Kidney (tissue), 13 donors: ENCODE measurements at regions not wholly inside any gene's neighbourhood (a gene's known extent, or its start where the extent isn't known, plus 50 kb on each side); places are given as distances from the start of the nearest gene placed in this dataset.

Source experiments
- DNase-seq, 5 donors: peaks; one replicate each; pipeline ENCODE4 v3.0.0-alpha.2; 2013 to 2020
- FAIRE-seq: peaks from 2 replicates; lab custom pipeline; 2012; peaks lifted over from hg19 to GRCh38; lab: Jason Lieb, UNC
- H3K27ac ChIP-seq, 2 donors: one replicate each; pipeline ENCODE4 v1.7.0; 2013; ENCODE audit warnings: low read depth in 2 of 2, low read length in 2 of 2, inconsistent platforms in 1 of 2
- H3K27me3 ChIP-seq: one replicate; pipeline ENCODE4 v1.7.1; 2013; ENCODE audit warnings: low read length, inconsistent platforms; ENCODE audit not compliant: control insufficient read depth, insufficient read depth
- H3K36me3 ChIP-seq, 3 donors: one replicate each; pipeline versions ENCODE4 v1.7.0 to v1.7.1; 2013; ENCODE audit warnings: low read length in 3 of 3, control low read depth in 1 of 3, inconsistent platforms in 1 of 3; ENCODE audit not compliant: insufficient read depth in 3 of 3, control insufficient read depth in 2 of 3
- H3K4me1 ChIP-seq, 3 donors: one replicate each; pipeline versions ENCODE4 v1.7.0 to v1.7.1; 2013; ENCODE audit warnings: low read length in 3 of 3, inconsistent platforms in 1 of 3, low read depth in 1 of 3; ENCODE audit not compliant: control insufficient read depth in 2 of 3, insufficient read depth in 2 of 3
- H3K4me3 ChIP-seq, 3 donors: one replicate each; pipeline versions ENCODE4 v1.7.0 to v1.8.1; 2013; ENCODE audit warnings: low read length in 3 of 3, control low read depth in 1 of 3, inconsistent platforms in 1 of 3
- H3K9ac ChIP-seq, 3 donors: one replicate each; pipeline versions ENCODE4 v1.7.0 to v1.7.1; 2013; ENCODE audit warnings: low read length in 3 of 3, control low read depth in 1 of 3, inconsistent platforms in 1 of 3
- H3K9me3 ChIP-seq, 3 donors: one replicate each; pipeline versions ENCODE4 v1.7.0 to v1.7.1; 2013; ENCODE audit warnings: low read length in 3 of 3, control low read depth in 1 of 3, inconsistent platforms in 1 of 3; ENCODE audit not compliant: control insufficient read depth in 2 of 3, insufficient read depth in 1 of 3
- intact Hi-C: fragments of 100-400 bp; cut with DNase I; formaldehyde crosslinking; loops from one replicate; pipeline ENCODE4 v1.11.1; 2022
- TF ChIP-seq, protein P1 (sequence below): IDR thresholded peaks from 3 replicates; pipeline ENCODE4 v1.5.1; 2012; ENCODE audit warnings: mild to moderate bottlenecking, moderate library complexity, borderline replicate concordance; ENCODE audit not compliant: insufficient read depth; ENCODE audit errors: extremely low read depth
- donor health status: control.
- donor health status: control.
- donor health status: control.
- donor health status: control.
- donor health status: control.
- donor health status: DM: yes; HTN: yes; CAD: no.
- donor health status: Normal renal cell carcinoma (clear cell type).

DNA sequence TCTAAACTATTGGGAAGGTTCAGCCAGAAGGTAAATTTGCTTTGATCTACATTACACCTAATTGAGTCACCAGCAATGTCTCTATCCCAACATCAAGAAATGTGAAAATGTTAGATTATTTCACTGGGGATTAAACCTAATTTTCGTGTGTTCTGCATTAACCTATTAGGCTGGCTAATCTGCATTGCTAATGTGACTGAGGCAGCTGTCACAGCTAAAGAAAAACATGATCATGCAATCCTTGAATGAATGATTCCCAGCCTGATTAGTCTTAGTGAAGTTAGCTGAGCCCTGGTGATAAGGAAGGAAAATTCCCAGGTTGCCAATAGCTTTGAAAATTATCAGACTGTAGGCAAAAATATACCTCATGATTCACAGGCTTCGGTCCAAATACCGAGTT is 135.3 kb downstream of the LINC00237 start:
- H3K27ac ChIP-seq, result no peak overlapping the region
- no peak for FAIRE-seq
- intact Hi-C loops, result no loop called here
- H3K36me3 ChIP-seq, result no peaks in the 10 kb centered on the region
- H3K27me3 ChIP-seq, result no peaks in the 10 kb centered on the region
- no peaks in the 10 kb centered on the region for H3K9me3 ChIP-seq
- TF ChIP-seq, protein P1, sequence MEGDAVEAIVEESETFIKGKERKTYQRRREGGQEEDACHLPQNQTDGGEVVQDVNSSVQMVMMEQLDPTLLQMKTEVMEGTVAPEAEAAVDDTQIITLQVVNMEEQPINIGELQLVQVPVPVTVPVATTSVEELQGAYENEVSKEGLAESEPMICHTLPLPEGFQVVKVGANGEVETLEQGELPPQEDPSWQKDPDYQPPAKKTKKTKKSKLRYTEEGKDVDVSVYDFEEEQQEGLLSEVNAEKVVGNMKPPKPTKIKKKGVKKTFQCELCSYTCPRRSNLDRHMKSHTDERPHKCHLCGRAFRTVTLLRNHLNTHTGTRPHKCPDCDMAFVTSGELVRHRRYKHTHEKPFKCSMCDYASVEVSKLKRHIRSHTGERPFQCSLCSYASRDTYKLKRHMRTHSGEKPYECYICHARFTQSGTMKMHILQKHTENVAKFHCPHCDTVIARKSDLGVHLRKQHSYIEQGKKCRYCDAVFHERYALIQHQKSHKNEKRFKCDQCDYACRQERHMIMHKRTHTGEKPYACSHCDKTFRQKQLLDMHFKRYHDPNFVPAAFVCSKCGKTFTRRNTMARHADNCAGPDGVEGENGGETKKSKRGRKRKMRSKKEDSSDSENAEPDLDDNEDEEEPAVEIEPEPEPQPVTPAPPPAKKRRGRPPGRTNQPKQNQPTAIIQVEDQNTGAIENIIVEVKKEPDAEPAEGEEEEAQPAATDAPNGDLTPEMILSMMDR, result no peak
- no peak overlapping the region for H3K9ac ChIP-seq
- H3K4me3 ChIP-seq, result no peak overlapping the region
- no peak for DNase-seq
- H3K4me1 ChIP-seq, result no peaks in the 10 kb centered on the region

DNA sequence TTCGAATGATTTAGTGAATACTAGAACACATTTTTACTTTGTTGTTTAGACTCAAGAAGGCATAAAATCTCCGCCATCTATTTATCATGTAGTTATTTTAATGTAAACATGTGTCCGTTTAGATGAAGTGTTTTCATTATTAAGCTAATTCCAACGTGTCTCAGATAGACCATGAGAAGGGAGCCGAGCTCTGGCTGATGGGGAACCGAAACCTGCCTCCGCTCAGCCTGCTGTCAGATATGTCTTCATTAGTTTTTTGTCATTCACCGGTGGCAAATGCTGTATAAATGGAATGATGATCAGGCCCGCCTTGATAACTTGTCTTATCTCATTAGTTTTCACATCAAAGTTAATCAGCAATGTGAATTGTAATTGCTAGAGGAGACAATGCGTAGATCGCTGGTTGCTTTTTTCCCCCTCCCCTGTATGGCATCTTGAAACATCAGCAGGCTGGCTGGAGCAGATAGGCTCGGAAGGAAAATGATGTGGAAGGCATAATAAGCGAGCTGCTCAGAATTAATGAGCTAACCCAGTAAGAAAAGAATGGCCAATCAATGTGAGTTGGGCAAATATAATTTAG is 136.4 kb downstream of the LINC00237 start:
- FAIRE-seq (no peak), DNase-seq (no peak)
- intact Hi-C loops, result no loop called here

DNA sequence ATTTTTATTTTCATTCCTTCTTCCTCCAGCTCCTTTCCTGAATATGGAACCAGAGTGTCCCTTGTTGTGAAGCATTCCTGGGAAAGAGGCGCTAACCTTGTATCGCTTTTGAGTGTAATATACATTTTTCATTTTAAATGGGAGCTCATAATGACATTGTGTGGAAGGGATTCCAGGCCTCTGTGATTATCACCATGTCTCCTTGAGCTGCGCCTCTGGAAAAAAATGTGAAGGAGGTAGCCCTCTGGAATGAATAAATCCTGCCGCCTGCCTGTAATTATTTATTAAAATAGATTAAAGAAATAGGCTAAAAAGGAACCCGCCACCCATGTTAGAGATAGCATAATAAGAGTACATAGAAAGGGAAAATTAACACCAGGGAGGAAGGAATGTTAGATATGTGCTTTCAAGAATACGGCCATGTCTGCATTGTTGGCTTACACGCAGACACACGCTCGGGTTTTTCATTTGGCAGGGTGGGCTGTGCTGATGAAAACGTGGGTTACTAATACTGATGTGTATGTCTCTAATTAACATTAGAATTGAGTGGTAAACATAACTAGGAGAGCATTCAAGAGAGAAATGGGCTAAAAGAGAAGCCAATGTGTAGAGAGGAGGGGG is 138.5 kb downstream of the LINC00237 start:
- TF ChIP-seq, protein P1, result no peak
- no peaks in the 10 kb centered on the region for H3K4me1 ChIP-seq
- FAIRE-seq, result no peak
- no peak for DNase-seq
- H3K9me3 ChIP-seq, result no peaks in the 10 kb centered on the region
- no peak overlapping the region for H3K9ac ChIP-seq
- no peak overlapping the region for H3K4me3 ChIP-seq
- H3K27ac ChIP-seq, result no peak overlapping the region
- intact Hi-C loops, result no loop called here
- H3K36me3 ChIP-seq, result no peaks in the 10 kb centered on the region
- H3K27me3 ChIP-seq, result no peaks in the 10 kb centered on the region

More for the DNA sequence above, 136.4 kb downstream of the LINC00237 start:
- Histone ChIP-seq H3K27ac (no peak overlapping the region), H3K4me3 (no peak overlapping the region), H3K27me3 (no peaks in the 10 kb centered on the region), H3K36me3 (no peaks in the 10 kb centered on the region), H3K9ac (no peak overlapping the region), H3K9me3 (no peaks in the 10 kb centered on the region), H3K4me1 (no peaks in the 10 kb centered on the region)
- TF ChIP-seq, protein P1, result no peak
